Epithelial cell of esophagus (primary cell): ENCODE measurements at regions not wholly inside any gene's neighbourhood (a gene's known extent, or its start where the extent isn't known, plus 50 kb on each side); places are given as distances from the start of the nearest gene placed in this dataset.
"Not testable (repeated sequence)": the region's sequence is repeated elsewhere in the genome, so short reads cannot be mapped to it uniquely, and the experiment has no call there.

Experiments used
- DNase-seq: peaks from one replicate; pipeline ENCODE4 v3.0.0; 2010; ENCODE audit warnings: low read depth
- H3K4me3 ChIP-seq: 2 replicates; pipeline ENCODE4 v1.5.1; 2011; ENCODE audit warnings: mild to moderate bottlenecking, low read length, control low read depth
- TF ChIP-seq, protein P1 (sequence below): IDR thresholded peaks from 2 replicates; pipeline ENCODE4 v1.5.1; 2011; ENCODE audit warnings: low read depth, mild to moderate bottlenecking, low read length, control low read depth, inconsistent platforms; ENCODE audit not compliant: insufficient read depth; ENCODE audit errors: missing control alignments

DNA sequence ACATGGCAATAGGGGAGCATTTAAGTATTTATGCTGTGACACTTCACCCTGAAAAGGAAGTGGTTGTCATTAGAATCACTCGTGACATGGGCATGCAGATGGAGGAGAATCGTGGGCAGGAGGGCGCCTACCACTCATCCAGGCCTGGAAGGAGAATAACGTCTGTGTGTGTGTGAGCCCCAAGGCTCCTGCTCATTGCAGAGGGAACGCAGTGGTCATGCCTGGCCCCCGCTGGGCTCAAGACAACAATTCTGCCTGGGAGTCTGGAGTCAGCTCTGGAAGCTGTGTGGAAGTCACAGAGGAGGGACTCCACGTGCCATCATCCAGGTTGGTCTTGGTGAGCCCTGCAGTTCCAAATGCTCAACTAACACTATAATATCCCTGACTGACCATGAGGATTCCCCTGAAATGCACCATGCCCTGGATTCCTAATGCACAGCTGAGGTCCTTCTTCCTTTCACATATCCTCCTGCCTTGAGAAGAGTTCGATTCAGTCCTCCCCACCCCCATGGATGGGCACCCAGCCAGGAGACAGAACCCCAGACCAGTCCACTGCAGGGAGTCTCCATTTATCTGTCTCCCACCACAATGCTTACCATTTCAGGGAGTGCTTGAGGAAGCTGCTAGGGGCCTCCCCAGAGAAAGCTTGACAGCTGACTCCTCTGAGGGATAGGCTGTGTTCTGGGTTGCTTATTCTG is 446.9 kb upstream of the B3GAT1 start:
- no peak overlapping the region for H3K4me3 ChIP-seq
- no peak for DNase-seq
- TF ChIP-seq, protein P1, sequence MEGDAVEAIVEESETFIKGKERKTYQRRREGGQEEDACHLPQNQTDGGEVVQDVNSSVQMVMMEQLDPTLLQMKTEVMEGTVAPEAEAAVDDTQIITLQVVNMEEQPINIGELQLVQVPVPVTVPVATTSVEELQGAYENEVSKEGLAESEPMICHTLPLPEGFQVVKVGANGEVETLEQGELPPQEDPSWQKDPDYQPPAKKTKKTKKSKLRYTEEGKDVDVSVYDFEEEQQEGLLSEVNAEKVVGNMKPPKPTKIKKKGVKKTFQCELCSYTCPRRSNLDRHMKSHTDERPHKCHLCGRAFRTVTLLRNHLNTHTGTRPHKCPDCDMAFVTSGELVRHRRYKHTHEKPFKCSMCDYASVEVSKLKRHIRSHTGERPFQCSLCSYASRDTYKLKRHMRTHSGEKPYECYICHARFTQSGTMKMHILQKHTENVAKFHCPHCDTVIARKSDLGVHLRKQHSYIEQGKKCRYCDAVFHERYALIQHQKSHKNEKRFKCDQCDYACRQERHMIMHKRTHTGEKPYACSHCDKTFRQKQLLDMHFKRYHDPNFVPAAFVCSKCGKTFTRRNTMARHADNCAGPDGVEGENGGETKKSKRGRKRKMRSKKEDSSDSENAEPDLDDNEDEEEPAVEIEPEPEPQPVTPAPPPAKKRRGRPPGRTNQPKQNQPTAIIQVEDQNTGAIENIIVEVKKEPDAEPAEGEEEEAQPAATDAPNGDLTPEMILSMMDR: no peak

DNA sequence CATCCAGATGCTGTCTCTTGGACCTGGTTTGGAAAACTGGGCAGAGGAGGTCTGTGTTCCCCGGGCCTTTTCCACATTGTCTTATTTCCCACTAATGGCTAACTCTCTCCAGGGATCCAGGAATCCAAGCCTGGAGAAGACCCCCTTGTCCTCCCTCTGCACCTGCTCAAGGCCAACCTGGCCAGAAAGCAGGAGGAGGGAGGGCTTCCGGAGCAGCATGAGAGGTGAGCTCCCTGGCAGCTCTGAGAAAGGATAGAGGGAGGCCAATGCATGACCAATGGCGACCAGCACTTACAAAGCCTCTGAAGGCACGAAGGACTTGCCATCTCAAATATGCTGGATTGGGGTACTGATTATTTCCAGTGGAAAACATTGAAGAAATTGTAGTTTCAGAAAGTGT is 445.0 kb upstream of the B3GAT1 start:
- TF ChIP-seq, protein P1: no peak
- H3K4me3 ChIP-seq: no peak overlapping the region
- DNase-seq: no peak

DNA sequence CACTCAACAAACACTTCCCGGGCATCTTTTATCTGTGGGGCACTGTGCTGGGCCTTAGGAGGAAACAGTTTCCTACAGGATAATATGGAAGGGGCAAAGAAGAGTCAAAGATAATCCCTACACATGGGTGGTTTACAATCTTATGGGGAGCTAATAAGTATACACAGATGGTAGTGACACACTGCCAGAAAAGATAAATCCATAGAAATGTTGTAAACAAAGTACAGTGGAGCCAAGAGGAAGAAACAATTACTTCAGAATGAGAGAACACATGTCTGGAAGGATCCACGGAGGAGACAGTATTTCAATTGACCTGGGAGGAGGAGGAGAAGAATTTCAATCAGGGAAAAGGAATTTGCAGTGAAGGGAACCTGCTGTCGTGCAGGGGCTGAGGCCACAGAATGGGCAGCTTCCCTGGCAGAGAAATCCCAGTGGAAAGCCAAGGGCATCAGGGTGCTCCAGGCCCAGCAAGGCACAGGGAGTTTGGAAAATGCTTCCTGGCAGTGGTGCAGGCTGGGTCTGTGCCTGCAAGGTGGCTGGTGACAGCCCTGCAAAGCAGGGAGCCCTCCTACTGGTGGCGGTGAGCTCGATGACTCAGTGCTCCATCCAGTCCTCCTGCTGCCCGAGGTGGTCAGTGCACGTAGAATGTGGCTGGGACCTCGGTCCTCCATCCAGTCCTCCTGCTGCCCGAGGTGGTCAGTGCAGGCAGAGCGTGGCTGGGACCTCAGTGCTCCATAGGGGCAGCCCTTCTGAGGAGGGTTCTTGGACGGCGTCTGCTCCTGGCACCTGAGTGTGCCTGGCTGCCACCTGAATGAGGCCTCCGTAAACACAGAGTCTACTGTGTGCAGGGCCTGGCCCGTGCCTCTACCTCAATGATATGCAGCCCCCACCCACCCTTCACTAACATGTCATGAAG is 444.3 kb upstream of the B3GAT1 start:
- no peak overlapping the region for H3K4me3 ChIP-seq
- TF ChIP-seq, protein P1: no peak
- no peak for DNase-seq

DNA sequence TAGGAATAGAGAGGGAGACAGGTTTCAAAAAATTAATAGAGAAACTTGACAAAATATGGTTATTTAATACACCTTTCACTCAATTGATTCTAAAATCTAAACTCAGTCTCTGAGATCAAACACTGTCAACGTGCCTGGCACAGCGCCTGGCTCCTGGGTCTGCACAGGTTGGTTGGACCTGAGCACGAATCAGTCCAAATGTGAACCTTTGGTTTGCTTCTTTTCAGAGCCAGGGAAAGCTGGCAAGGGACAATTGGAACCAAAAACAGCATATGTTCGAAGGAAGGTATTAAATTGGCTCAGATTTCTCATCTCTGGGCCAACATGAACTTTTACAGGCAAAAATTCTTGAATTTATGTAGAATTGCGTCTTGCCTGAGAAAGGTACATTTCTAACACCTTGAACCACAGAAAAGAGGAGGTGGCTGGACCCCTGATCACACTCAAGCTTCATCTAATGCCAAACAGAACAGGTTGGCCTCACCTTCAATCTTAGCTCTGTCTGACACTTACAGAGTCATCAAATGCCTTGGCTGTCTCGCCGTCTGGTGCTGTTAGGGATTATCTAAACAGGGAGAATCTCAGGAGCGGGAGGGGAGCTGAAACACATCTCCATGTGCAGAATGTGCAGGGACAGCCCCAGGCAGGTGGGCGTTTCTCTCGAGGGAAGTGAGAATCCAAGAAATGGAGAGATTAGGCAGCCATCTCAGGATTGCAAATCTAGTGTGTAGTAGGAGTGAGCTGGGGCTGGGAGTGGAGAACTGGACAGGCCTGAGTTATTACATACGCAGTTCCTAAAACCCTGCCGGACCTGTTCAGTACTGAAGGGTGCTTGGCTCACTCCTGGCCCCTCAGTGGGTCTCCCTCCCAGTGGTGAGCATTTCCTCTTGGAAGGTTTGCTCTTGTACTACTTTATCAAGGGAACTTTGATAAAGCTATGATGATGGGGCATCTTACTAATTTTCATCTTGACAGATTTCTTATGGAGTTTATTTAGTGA is 442.2 kb upstream of the B3GAT1 start:
- no peak for DNase-seq
- TF ChIP-seq, protein P1: no peak
- H3K4me3 ChIP-seq: no peak overlapping the region

DNA sequence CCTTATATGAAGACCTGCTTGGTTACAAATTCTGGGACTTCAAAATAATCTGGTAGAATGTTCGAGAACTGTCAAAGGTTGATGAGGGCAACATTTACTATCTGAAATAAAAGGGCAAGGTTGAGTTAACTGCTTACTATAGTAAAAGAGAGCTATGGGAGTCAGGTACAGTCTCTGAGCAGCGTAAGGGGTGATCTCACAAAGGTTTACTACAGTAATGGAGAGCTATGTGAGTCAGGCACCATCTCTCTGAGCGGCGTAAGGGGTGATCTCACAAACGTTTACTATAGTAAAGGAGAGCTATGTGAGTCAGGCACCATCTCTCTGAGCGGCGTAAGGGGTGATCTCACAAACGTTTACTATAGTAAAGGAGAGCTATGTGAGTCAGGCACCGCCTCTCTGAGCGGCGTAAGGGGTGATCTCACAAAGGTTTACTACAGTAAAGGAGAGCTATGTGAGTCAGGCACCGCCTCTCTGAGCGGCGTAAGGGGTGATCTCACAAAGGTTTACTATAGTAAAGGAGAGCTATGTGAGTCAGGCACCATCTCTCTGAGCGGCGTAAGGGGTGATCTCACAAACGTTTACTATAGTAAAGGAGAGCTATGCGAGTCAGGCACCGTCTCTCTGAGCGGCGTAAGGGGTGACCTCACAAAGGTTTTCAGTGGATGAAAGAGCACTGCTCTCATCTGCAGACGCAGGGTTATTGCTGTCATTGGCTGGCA is 439.6 kb upstream of the B3GAT1 start:
- not testable (repeated sequence) for H3K4me3 ChIP-seq, DNase-seq

DNA sequence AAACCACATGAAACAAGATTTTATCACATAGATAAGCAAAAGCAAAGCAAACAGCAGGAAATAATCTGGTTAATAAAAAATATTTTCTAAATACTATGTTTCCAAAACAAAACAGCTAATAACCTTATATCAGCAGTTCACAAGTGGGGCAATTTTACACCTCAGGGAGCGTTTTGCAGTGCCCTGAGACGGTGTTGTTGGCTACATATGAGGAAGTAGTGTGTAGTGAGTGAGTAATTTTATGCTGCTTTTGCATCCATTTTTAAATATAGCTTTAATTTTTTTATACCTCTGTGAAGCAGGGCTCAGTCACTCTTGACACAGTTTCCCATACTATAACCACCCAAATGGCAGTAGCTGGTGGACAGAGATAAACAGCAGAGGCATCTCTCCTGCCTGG is 438.5 kb upstream of the B3GAT1 start:
- no peak overlapping the region for H3K4me3 ChIP-seq
- no peak for DNase-seq
- TF ChIP-seq, protein P1: no peak
